ENCODE measurements at regions not wholly inside any gene's neighbourhood (a gene's known extent, or its start where the extent isn't known, plus 50 kb on each side); places are given as distances from the start of the nearest gene placed in this dataset.
A peak's percentile ranks its signal among the peaks of the same experiment; 100 is the strongest.

DNA sequence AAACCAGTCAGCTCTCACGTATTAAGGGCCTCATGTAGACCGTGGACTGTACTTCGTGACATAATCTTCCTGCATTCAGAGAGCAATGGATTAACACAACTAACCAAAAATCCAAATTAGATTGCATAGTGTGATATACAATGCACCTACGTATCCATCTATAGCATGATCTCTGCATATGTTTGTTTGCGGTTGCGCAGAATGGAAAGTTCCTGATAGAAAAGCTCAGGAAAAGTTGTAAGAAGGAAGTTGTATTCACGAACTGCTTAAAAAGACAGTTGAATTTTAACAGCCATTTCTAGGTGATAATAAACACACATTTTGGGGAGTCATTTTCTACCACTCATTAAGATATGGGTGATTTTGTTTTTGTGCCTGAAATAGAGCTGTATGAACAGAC is 869.0 kb downstream of the TLE4 start:
- Histone ChIP-seq H3K4me1 (replicated peaks in 1 of 4; ENCODE audit: control insufficient read depth in 3 of 4, insufficient read depth in 4 of 4, low read length in 3 of 4) (no peaks in the 10 kb centered on the region), H3K27me3 (replicated peaks in 1 of 4; ENCODE audit: control insufficient read depth in 3 of 4, extremely low read depth in 1 of 4, insufficient read depth in 3 of 4, low read length in 3 of 4) (no peaks in the 10 kb centered on the region), H3K9ac (replicated peaks in 1 of 4; ENCODE audit: extremely low read depth in 1 of 4, low read depth in 3 of 4, low read length in 3 of 4) (no peak overlapping the region), H3K56ac (replicated peaks; ENCODE audit: insufficient read length, low read depth, low read length) (no peak overlapping the region), H3K79me2 (ENCODE audit: control insufficient read depth in 1 of 2, insufficient read depth in 2 of 2, low read length in 2 of 2) (no peaks in the 10 kb centered on the region), H4K91ac (replicated peaks; ENCODE audit: insufficient read length, low read length) (no peak overlapping the region), H3K36me3 (ENCODE audit: control insufficient read depth in 2 of 4, insufficient read depth in 4 of 4, low read length in 3 of 4) (no peaks in the 10 kb centered on the region), H3K4me3 (ENCODE audit: extremely low read depth in 1 of 4, insufficient read depth in 2 of 4, low read depth in 3 of 4, low read length in 4 of 4) (no peak overlapping the region), H2BK120ac (replicated peaks; ENCODE audit: low read depth, low read length) (no peak overlapping the region), H2BK15ac (ENCODE audit: low read length) (no peak overlapping the region), H2BK12ac (ENCODE audit: low read depth, low read length) (no peak overlapping the region), H3K23me2 (ENCODE audit: low read depth, low read length) (no peaks in the 10 kb centered on the region), H2AFZ (ENCODE audit: low read length) (no peak overlapping the region), H3K14ac (ENCODE audit: insufficient read length) (no peak overlapping the region), H3K79me1 (ENCODE audit: low read depth, low read length) (no peaks in the 10 kb centered on the region), H4K5ac (ENCODE audit: insufficient read length, low read depth, low read length) (no peak overlapping the region), H3K4me2 (ENCODE audit: insufficient read depth in 1 of 2, low read depth in 2 of 2, low read length in 2 of 2) (no peak overlapping the region), H3K18ac (ENCODE audit: extremely low read depth, low read length) (no peak overlapping the region), H2BK5ac (ENCODE audit: low read depth, low read length) (no peak overlapping the region), H4K8ac (ENCODE audit: extremely low read depth, insufficient read depth, low read length) (no peak overlapping the region), H3K23ac (ENCODE audit: insufficient read length) (no peak overlapping the region), H2AK5ac (ENCODE audit: low read depth, low read length) (no peak overlapping the region), H3K4ac (replicated peaks; ENCODE audit: insufficient read length, low read depth, low read length) (no peak overlapping the region), H3K9me3 (ENCODE audit: insufficient read depth in 2 of 2, low read depth in 1 of 2, low read length in 1 of 2) (no peaks in the 10 kb centered on the region), H2BK20ac (ENCODE audit: low read length) (no peak overlapping the region), H3K27ac (ENCODE audit: low read depth, low read length) (no peak overlapping the region), H4K20me1 (replicated peaks in 1 of 2; ENCODE audit: control insufficient read depth in 1 of 2, insufficient read depth in 2 of 2, low read length in 2 of 2) (no peaks in the 10 kb centered on the region)
- POLR2A ChIA-PET (ENCODE audit: partially characterized antibody) = interaction anchor here (0.9 to 1.0 kb wide), 2 partner anchors 29 to 692 kb away, joined by 3 read pairs; no protein-coding TSS in a partner anchor
- CTCF ChIA-PET (ENCODE audit: partially characterized antibody) = interaction anchor here (2.5 kb wide), 1 partner anchor 155 kb away, joined by 7 read pairs; no protein-coding TSS in a partner anchor
- DNase-seq (ENCODE audit: low read depth in 1 of 2, low spot score in 2 of 2) (no peak), FAIRE-seq (no peak)
- peak; percentile 30 to 85 for TF ChIP-seq POLR2A (IDR thresholded peaks at IDR 0.05; ENCODE audit: control extremely low read depth in 1 of 2, low read depth in 2 of 2, low read length in 2 of 2)
- TF ChIP-seq BRCA1 (IDR thresholded peaks at IDR 0.05; ENCODE audit: low read depth, low read length) = no peak
- peak; percentile 69 for TF ChIP-seq POLR2AphosphoS5 (IDR thresholded peaks at IDR 0.05; ENCODE audit: low read depth, low read length)
- peak; percentile 99 for TF ChIP-seq TAF7 (optimal IDR thresholded peaks at IDR 0.05; ENCODE audit: borderline replicate concordance, low read depth, low read length)
- TF ChIP-seq TBP (IDR thresholded peaks at IDR 0.05; ENCODE audit: low read depth, low read length) = peak; percentile 79
- no peak for TF ChIP-seq CREB1 (IDR thresholded peaks at IDR 0.05)
- TF ChIP-seq, protein P1, sequence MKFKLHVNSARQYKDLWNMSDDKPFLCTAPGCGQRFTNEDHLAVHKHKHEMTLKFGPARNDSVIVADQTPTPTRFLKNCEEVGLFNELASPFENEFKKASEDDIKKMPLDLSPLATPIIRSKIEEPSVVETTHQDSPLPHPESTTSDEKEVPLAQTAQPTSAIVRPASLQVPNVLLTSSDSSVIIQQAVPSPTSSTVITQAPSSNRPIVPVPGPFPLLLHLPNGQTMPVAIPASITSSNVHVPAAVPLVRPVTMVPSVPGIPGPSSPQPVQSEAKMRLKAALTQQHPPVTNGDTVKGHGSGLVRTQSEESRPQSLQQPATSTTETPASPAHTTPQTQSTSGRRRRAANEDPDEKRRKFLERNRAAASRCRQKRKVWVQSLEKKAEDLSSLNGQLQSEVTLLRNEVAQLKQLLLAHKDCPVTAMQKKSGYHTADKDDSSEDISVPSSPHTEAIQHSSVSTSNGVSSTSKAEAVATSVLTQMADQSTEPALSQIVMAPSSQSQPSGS (IDR thresholded peaks at IDR 0.05; ENCODE audit: low read length) = no peak
- TF ChIP-seq RXRA (IDR thresholded peaks at IDR 0.05; ENCODE audit: insufficient read depth, low read depth, low read length) = no peak
- no peak for TF ChIP-seq SUZ12 (IDR thresholded peaks at IDR 0.05; ENCODE audit: low read length)
- no peak for TF ChIP-seq CHD2 (IDR thresholded peaks at IDR 0.05; ENCODE audit: low read length)
- 0 out of 2 replicates have a peak, but pooled peaks have one; percentile 7 for TF ChIP-seq SP1 (IDR thresholded peaks at IDR 0.05; ENCODE audit: low read depth, low read length)
- WGBS, 2 experiments (ENCODE audit: extremely low coverage in 1 of 2, insufficient coverage in 1 of 2, insufficient read length in 1 of 2, insufficient replicate concordance in 2 of 2, low coverage in 1 of 2, low lambda C conversion rate in 2 of 2, missing lambda C conversion rate in 1 of 2) = 85% methylated on average over 7 of the region's 7 CpGs; no CpG with 5 or more reads in 1 of the 2 experiments
